HEK293T (cell line): ENCODE measurements at regions not wholly inside any gene's neighbourhood (a gene's known extent, or its start where the extent isn't known, plus 50 kb on each side); places are given as distances from the start of the nearest gene placed in this dataset.
"Not testable (repeated sequence)": the region's sequence is repeated elsewhere in the genome, so short reads cannot be mapped to it uniquely, and the experiment has no call there.

ENCODE experiments used
- CTCF ChIA-PET: fragments of 350-600 bp; formaldehyde crosslinking; extraction: SDS; loops from one replicate; lab custom pipeline; 2021; ENCODE audit warnings: antibody characterized with exemption, inconsistent platforms; lab: Yijun Ruan, JAX
- POLR2A ChIA-PET: fragments of 350-600 bp; formaldehyde crosslinking; extraction: SDS; loops from one replicate; lab custom pipeline; 2020; ENCODE audit warnings: antibody characterized with exemption, inconsistent platforms; lab: Yijun Ruan, JAX
- DNase-seq: peaks from one replicate; pipeline ENCODE4 v3.0.0; 2012; ENCODE audit warnings: mixed read lengths; ENCODE audit errors: extremely low spot score
- ARNT ChIP-seq: fragments of 450-650 bp; IDR thresholded peaks from 2 replicates; pipeline ENCODE4 v1.6.1; 2017; ENCODE audit warnings: mild to moderate bottlenecking
- BHLHE40 ChIP-seq: fragments of 450-650 bp; IDR thresholded peaks from 2 replicates; pipeline ENCODE4 v1.6.1; 2016; ENCODE audit warnings: mild to moderate bottlenecking, moderate library complexity, borderline replicate concordance
- CTBP1 ChIP-seq: fragments of 450-650 bp; IDR thresholded peaks from 2 replicates; pipeline ENCODE4 v1.6.1; 2016; ENCODE audit warnings: borderline replicate concordance
- ELF4 ChIP-seq: fragments of 450-650 bp; IDR thresholded peaks from 2 replicates; pipeline ENCODE4 v1.6.1; 2017; ENCODE audit warnings: antibody characterized with exemption
- FOXA1 ChIP-seq: fragments of 450-650 bp; IDR thresholded peaks from 2 replicates; pipeline ENCODE4 v1.6.1; 2016; ENCODE audit warnings: mild to moderate bottlenecking
- FOXK2 ChIP-seq: fragments of 450-650 bp; IDR thresholded peaks from 2 replicates; pipeline ENCODE4 v1.6.1; 2016; ENCODE audit warnings: mild to moderate bottlenecking
- FOXM1 ChIP-seq: fragments of 450-650 bp; IDR thresholded peaks from 2 replicates; pipeline ENCODE4 v1.6.1; 2017; ENCODE audit warnings: mild to moderate bottlenecking, borderline replicate concordance
- HDGF ChIP-seq: fragments of 450-650 bp; IDR thresholded peaks from 2 replicates; pipeline ENCODE4 v1.6.1; 2017; ENCODE audit warnings: antibody characterized with exemption, borderline replicate concordance
- L3MBTL2 ChIP-seq: fragments of 450-650 bp; conservative IDR thresholded peaks from 2 replicates; pipeline ENCODE4 v1.6.1; 2016; ENCODE audit warnings: mild to moderate bottlenecking
- LEF1 ChIP-seq: fragments of 450-650 bp; IDR thresholded peaks from 2 replicates; pipeline ENCODE4 v1.6.1; 2017; ENCODE audit warnings: mild to moderate bottlenecking, borderline replicate concordance
- NFRKB ChIP-seq: fragments of 450-650 bp; IDR thresholded peaks from 2 replicates; pipeline ENCODE4 v1.6.1; 2016; ENCODE audit warnings: mild to moderate bottlenecking, moderate library complexity
- SP1 ChIP-seq: fragments of 450-650 bp; IDR thresholded peaks from 2 replicates; pipeline ENCODE4 v1.6.1; 2017
- SUZ12 ChIP-seq: fragments of 450-650 bp; IDR thresholded peaks from 2 replicates; pipeline ENCODE4 v1.6.1; 2016; ENCODE audit warnings: mild to moderate bottlenecking
- TARDBP ChIP-seq: fragments of 450-650 bp; IDR thresholded peaks from 2 replicates; pipeline ENCODE4 v1.6.1; 2016
- ZNF384 ChIP-seq: fragments of 450-650 bp; IDR thresholded peaks from 2 replicates; pipeline ENCODE4 v1.6.1; 2016
- TF ChIP-seq, protein P1 (sequence below): fragments of 450-650 bp; IDR thresholded peaks from 2 replicates; pipeline ENCODE4 v1.6.1; 2016

DNA sequence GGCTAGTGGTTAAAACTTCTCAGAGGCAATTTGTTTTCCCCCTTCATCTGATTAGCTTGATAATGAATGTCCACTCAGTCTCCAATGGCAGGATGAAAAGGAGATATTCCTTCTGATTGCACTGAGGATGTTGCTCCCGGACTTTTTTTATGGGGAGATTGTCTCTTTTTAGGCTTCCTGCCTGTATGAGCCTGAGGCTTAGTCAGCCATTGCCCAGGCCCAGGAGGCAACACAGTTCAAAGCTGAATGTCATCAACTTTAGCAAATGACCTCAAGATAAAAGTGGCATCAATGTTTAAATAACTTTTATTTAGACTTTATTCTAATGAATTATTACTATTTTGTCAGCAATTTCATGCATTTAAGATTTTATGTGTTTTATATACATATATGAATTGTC lies 162.9 kb upstream of the PTBP2 start:
- ChIA-PET POLR2A (no interaction called here), CTCF (no interaction called here)
- DNase-seq = no peak
- no peak for TF ChIP-seq CTBP1
- TF ChIP-seq ZNF384 = no peak
- no peak for TF ChIP-seq L3MBTL2
- no peak for TF ChIP-seq SP1
- TF ChIP-seq FOXM1 = no peak
- no peak for TF ChIP-seq HDGF
- no peak for TF ChIP-seq FOXA1
- no peak for TF ChIP-seq FOXK2
- no peak for TF ChIP-seq TARDBP
- no peak for TF ChIP-seq SUZ12
- TF ChIP-seq NFRKB = no peak
- TF ChIP-seq, protein P1, sequence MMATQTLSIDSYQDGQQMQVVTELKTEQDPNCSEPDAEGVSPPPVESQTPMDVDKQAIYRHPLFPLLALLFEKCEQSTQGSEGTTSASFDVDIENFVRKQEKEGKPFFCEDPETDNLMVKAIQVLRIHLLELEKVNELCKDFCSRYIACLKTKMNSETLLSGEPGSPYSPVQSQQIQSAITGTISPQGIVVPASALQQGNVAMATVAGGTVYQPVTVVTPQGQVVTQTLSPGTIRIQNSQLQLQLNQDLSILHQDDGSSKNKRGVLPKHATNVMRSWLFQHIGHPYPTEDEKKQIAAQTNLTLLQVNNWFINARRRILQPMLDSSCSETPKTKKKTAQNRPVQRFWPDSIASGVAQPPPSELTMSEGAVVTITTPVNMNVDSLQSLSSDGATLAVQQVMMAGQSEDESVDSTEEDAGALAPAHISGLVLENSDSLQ = no peak
- no peak for TF ChIP-seq ELF4
- TF ChIP-seq ARNT = no peak
- TF ChIP-seq BHLHE40 = no peak

DNA sequence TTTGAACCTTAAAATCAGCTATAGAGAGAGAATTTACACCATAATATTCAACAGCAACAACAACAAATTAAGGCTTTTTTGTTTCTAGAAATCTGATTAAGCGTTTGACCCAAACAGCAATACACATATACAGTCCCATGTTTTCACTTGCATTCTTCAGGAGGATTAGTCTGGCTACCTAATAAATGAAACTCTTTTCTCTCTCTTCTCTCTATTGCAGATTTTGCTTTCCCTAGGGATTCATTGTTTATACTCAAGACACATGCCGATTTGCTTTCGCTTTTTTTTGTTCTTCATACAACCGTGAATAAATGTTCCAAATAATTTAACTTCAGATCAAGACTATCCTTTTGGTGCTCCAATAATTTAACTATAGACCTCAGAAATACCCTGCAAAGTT lies 162.4 kb upstream of the PTBP2 start:
- DNase-seq = no peak
- ChIA-PET POLR2A (no interaction called here), CTCF (no interaction called here)
- TF ChIP-seq ZNF384 (no peak), L3MBTL2 (no peak), LEF1 (no peak), FOXK2 (no peak), SUZ12 (no peak), SP1 (no peak), BHLHE40 (no peak), NFRKB (no peak), TARDBP (no peak), FOXM1 (no peak), CTBP1 (no peak), HDGF (no peak), ARNT (no peak), ELF4 (no peak), FOXA1 (no peak)
- TF ChIP-seq, protein P1 = no peak

DNA sequence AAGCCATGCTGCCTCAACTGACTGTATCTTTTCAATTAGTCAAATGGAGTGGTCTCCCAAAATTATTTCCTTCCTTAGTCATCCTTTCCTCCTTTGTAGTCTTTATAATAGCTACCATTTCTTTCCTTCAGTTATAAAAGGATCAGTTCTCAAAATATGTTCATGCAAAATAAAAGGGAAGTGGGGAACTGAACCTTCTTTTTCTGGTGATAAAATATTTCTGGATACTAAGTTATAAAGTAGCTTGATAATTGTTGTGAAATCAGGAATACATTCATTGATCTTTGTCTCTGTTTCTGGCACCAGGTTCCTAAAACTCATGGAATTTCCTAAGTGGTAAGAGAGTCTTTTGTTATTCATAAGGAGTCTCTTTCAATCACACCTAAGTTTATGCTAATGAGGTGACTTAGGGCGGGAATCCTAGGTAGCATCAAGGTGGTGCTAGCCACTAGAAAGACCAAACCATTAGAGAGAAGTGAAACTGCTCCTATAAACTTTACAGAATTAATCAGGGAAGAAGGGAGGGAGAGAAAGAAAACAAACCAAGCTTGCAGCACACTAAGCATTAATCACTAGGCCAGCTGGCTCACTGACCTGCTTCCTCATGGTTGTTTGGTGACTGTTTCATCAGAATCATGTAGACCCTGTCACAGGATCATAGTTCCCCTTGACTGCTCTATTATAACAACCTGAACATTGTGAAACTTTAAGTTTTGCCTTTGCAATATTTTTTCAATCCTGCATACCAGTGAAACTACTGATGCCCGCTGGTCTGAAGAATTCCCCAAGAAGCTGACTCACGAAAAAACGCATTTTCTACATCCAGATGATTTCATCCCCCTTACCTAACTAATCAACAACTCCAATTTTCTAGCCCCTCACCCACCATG lies 161.6 kb upstream of the PTBP2 start:
- CTCF ChIA-PET = no interaction called here
- DNase-seq = no peak
- TF ChIP-seq FOXA1 (no peak), LEF1 (no peak), FOXM1 (no peak), ZNF384 (no peak), NFRKB (no peak)
- POLR2A ChIA-PET = no interaction called here

- ChIA-PET POLR2A (no interaction called here), CTCF (interaction anchor here (0.6 kb wide), 1 partner anchor 23 kb away, joined by 3 read pairs; no protein-coding TSS in a partner anchor)
- TF ChIP-seq ELF4 = no peak
- TF ChIP-seq TARDBP = no peak
- no peak for TF ChIP-seq FOXM1
- TF ChIP-seq, protein P1 = no peak
- TF ChIP-seq HDGF = no peak
- no peak for TF ChIP-seq SUZ12
- TF ChIP-seq SP1 = no peak
- no peak for TF ChIP-seq L3MBTL2
- no peak for TF ChIP-seq LEF1
- no peak for TF ChIP-seq BHLHE40
- DNase-seq = no peak
These were observed 159.5 kb upstream of the PTBP2 start for GRCh38 chr1:96562094-96562493.

DNA sequence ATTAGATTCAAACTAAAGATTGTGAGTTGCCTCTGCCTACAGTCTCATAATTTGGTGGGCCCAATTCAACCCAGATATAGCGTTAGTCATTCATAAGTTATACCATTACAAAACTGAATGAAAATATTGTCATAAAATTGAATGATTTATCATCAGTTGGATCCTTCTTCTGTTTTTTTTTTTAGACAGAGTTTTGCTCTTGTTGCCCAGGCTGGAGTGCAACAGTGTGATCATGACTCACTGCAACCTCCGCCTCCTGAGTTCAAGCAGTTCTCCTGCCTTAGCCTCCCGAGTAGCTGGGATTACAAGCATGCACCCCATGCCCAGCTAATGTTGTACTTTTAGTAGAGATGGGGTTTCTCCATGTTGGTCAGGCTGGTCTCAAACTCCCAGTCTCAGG lies 157.2 kb upstream of the PTBP2 start:
- POLR2A ChIA-PET, CTCF ChIA-PET, DNase-seq: not testable (repeated sequence)

DNA sequence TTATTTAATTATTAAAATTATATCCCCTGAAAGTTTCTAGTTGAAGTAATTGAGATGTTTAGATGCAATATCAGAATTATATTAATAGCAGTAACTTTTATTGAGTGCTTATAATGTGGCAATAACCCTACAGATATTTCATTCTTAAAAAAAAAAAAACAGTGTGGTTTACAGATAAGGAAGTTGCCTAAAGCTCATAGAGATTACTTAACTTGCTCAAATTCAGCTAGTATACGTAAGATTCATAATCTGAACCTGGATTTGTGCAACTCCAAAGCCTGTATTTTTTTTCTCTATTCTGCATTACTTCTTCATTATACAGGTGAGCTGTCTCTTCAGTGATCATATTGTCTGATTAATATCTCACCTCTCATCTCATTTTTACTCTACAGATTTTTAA lies 156.0 kb upstream of the PTBP2 start:
- no peak for DNase-seq
- CTCF ChIA-PET = no interaction called here
- POLR2A ChIA-PET = no interaction called here
- TF ChIP-seq L3MBTL2 (no peak), LEF1 (no peak), CTBP1 (no peak), ZNF384 (no peak), BHLHE40 (no peak), TARDBP (no peak), SUZ12 (no peak), ARNT (no peak), NFRKB (no peak), ELF4 (no peak), FOXM1 (no peak), FOXK2 (no peak), SP1 (no peak), FOXA1 (no peak)
- TF ChIP-seq, protein P1 = no peak
